ENCODE measurements at regions not wholly inside any gene's neighbourhood (a gene's known extent, or its start where the extent isn't known, plus 50 kb on each side); places are given as distances from the start of the nearest gene placed in this dataset.

- CTCF ChIA-PET, result no interaction called here
- Histone ChIP-seq H4K20me1 (replicated peaks; ENCODE audit: control insufficient read depth, extremely low read depth, insufficient read depth, low read length) (no peaks in the 10 kb centered on the region), H3K9me3 (replicated peaks; ENCODE audit: control insufficient read depth, insufficient read depth, low read length) (no peaks in the 10 kb centered on the region), H3K4me1 (ENCODE audit: control insufficient read depth, extremely low read depth, insufficient read depth, low read length) (no peaks in the 10 kb centered on the region), H3K9me1 (replicated peaks; ENCODE audit: control insufficient read depth, extremely low read depth, insufficient read depth, low read length) (no peaks in the 10 kb centered on the region), H3K4me2 (ENCODE audit: insufficient read depth, low read length) (no peak overlapping the region), H3K9ac (replicated peaks; ENCODE audit: extremely low read depth, insufficient read depth, low read length) (no peak overlapping the region), H3K36me3 (ENCODE audit: control insufficient read depth in 2 of 2, extremely low read depth in 1 of 2, insufficient read depth in 2 of 2, low read length in 2 of 2) (no peaks in the 10 kb centered on the region), H3K27me3 (ENCODE audit: control insufficient read depth in 2 of 2, insufficient read depth in 2 of 2, low read length in 2 of 2) (no peaks in the 10 kb centered on the region), H2AFZ (ENCODE audit: low read depth, low read length) (no peak overlapping the region), H3K4me3 (replicated peaks in 1 of 3; ENCODE audit: insufficient read depth in 1 of 3, low read depth in 1 of 3, low read length in 3 of 3) (no peak overlapping the region), H3K79me2 (ENCODE audit: control insufficient read depth, insufficient read depth, low read length) (no peaks in the 10 kb centered on the region), H3K27ac (ENCODE audit: insufficient read depth, low read depth, low read length) (no peak overlapping the region)
- BruUV-seq (replicated peaks), result no TSS peak
- dilution Hi-C loops (cut with MboI; ENCODE audit: extremely low pct_ligation_motif_present, low sequenced_read_pairs), result no loop called here
- no peak for DNase-seq (ENCODE audit: low read depth, low spot score)
- no peak for FAIRE-seq
- POLR2A ChIA-PET, result no interaction called here
- TF ChIP-seq POLR2AphosphoS5 (IDR thresholded peaks at IDR 0.05; ENCODE audit: insufficient read depth, low read depth, low read length), result no peak
- no peak for TF ChIP-seq JUN (IDR thresholded peaks at IDR 0.05; ENCODE audit: borderline replicate concordance, insufficient read depth, insufficient read length, low read depth)
- TF ChIP-seq EZH2 (IDR thresholded peaks at IDR 0.05; ENCODE audit: borderline replicate concordance, low read depth, low read length, severe bottlenecking), result no peak
- no peak for TF ChIP-seq CTCF (IDR thresholded peaks at IDR 0.05; ENCODE audit: extremely low read depth in 1 of 2, insufficient read depth in 1 of 2, low read depth in 1 of 2, low read length in 2 of 2)
- TF ChIP-seq POLR2A (IDR thresholded peaks at IDR 0.05; ENCODE audit: low read depth, low read length), result no peak
- no peak for TF ChIP-seq MAX (IDR thresholded peaks at IDR 0.05; ENCODE audit: insufficient read depth, insufficient read length)
- no peak for TF ChIP-seq GATA2 (IDR thresholded peaks at IDR 0.05; ENCODE audit: insufficient read depth, insufficient read length, low read depth, low read length)
- TF ChIP-seq MYC (IDR thresholded peaks at IDR 0.05; ENCODE audit: low read depth, low read length), result no peak
- no peak for TF ChIP-seq FOS (IDR thresholded peaks at IDR 0.05; ENCODE audit: borderline replicate concordance, insufficient read depth, low read length)
- intact Hi-C loops (cut with micrococcal nuclease), result no loop called here
These were observed 77.9 kb upstream of the AVPR1A start for GRCh38 chr12:63228853-63229252.

Data from endothelial cell of umbilical vein (primary cell).